HG03469 (cell line): ENCODE measurements at regions not wholly inside any gene's neighbourhood (a gene's known extent, or its start where the extent isn't known, plus 50 kb on each side); places are given as distances from the start of the nearest gene placed in this dataset.
"Not testable (repeated sequence)": the region's sequence is repeated elsewhere in the genome, so short reads cannot be mapped to it uniquely, and the experiment has no call there.

Source experiments
- ATAC-seq: cut with Tn5 transposase; IDR thresholded peaks from one replicate; pipeline ENCODE4 v1.9.1; 2021; ENCODE audit warnings: mild to moderate bottlenecking, moderate library complexity, moderate number of reproducible peaks; ENCODE audit not compliant: unreplicated experiment

DNA sequence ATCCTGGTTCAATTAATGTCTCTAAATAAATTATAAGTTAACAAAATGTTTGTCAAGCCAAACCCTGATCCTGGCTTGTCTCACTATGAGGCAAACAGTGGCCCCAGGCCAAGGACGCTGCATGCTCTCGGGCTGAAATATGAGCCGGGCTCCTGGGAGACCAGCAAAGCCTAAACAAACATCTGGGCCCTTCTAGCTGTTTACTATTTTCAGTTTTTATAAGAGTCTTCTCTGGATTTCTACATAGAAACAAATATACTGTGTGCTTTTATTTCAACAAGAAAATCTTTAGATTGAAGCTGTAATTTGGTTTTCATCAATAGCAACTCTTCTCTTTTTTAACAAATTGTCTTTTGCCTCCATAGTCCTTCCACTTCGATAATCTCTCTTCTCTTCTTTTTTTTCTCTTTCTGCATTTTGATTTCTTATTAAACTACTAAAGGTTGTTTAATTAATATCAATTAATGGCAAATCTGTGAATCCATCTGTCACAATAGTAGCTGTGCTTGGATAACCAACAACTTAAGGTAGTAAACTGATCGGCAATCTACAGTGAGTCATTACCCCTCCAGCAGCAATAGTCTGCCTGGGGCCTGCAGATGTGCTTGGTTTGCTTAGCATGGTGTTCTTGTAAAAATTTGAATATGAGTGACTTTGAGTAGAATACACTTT lies 83.3 kb upstream of the DNAJC1 start:
- ATAC-seq, result no peak

- ATAC-seq, result not testable (repeated sequence)
Observed at GRCh38 chr10:22079921-22080320, 76.4 kb upstream of the DNAJC1 start.

- ATAC-seq, result no peak
Observed at GRCh38 chr10:22071332-22071731, 67.8 kb upstream of the DNAJC1 start.

DNA sequence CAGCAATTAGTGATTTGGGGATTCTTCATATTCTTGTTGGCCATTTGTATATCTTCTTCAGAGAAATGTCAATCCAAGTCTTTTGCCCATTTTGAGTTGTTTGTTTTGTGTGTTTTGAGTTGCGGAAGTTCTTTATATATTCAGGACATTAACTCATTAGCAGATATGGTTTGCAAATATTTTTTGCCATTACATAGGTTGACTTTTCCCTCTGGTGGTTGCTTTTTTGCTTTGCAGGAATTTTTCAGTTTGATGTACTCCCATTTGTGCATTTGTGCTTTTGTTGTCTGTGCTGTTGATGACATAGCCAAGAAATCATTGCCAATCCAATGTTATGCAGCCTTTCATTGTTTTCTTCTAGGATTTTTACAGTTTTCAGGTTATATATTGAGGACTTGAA lies 63.6 kb upstream of the DNAJC1 start:
- ATAC-seq, result no peak

- ATAC-seq, result not testable (repeated sequence)
Observed at GRCh38 chr10:22060984-22061383, 57.5 kb upstream of the DNAJC1 start.

DNA sequence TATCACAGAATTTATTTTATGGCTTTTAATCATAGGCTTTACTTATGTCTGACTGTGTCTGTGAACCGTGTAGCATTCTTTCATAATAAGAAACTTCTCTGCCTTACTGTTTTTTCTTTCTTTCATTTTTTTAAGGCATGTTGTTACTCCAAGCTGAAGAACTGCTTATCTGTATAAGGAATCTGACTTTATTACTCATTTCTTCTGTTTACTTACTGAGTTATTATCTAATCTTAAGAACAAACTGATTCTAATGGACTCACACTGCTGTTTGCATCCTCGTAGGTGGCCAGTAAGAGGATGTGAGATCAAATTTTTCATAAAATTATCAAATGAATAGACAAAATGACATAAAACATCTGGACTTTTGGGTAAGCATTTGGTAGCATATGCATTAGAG lies 54.7 kb upstream of the DNAJC1 start:
- ATAC-seq, result no peak

GRCh38 chr10:22054961-22055360 lies 51.4 kb upstream of the DNAJC1 start:
- no peak for ATAC-seq
